ENCODE measurements at regions not wholly inside any gene's neighbourhood (a gene's known extent, or its start where the extent isn't known, plus 50 kb on each side); places are given as distances from the start of the nearest gene placed in this dataset.

DNA sequence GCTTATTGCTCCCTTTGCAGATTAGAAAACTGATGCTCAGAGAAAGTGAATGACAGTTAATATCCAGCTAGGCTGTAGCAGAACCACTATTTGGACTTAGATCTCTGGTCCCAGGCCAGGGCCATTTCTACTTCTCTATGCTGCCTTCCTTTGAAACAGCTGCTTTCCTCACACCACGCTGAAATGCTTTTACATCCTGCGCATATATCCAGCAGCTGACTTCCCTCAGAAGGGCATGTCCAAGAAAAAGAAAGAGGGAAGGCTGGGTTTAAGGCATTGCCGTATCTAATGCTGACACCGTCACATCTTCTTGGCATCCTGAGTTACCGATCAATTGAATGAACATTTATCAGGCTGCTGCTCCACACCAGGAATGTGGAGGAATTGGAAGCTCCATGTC, 122.4 kb downstream of the UBE2U start:
- TF ChIP-seq, protein P1, sequence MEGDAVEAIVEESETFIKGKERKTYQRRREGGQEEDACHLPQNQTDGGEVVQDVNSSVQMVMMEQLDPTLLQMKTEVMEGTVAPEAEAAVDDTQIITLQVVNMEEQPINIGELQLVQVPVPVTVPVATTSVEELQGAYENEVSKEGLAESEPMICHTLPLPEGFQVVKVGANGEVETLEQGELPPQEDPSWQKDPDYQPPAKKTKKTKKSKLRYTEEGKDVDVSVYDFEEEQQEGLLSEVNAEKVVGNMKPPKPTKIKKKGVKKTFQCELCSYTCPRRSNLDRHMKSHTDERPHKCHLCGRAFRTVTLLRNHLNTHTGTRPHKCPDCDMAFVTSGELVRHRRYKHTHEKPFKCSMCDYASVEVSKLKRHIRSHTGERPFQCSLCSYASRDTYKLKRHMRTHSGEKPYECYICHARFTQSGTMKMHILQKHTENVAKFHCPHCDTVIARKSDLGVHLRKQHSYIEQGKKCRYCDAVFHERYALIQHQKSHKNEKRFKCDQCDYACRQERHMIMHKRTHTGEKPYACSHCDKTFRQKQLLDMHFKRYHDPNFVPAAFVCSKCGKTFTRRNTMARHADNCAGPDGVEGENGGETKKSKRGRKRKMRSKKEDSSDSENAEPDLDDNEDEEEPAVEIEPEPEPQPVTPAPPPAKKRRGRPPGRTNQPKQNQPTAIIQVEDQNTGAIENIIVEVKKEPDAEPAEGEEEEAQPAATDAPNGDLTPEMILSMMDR (conservative IDR thresholded peaks at IDR 0.05), result no peak
- no peak for TF ChIP-seq ZFX (IDR thresholded peaks at IDR 0.05)
